B cell (primary cell): ENCODE measurements at regions not wholly inside any gene's neighbourhood (a gene's known extent, or its start where the extent isn't known, plus 50 kb on each side); places are given as distances from the start of the nearest gene placed in this dataset.

Source experiments
- ATAC-seq: fragments of 200-7000 bp; cut with Tn5 transposase; one replicate; pipeline ENCODE4 v1.10.0; 2021; ENCODE audit warnings: low read depth, mild to moderate bottlenecking, moderate number of reproducible peaks, moderate library complexity
- CTCF ChIA-PET: fragments of 350-600 bp; sonication (Branson Sonifier 250); formaldehyde crosslinking; loops from one replicate; lab custom pipeline; 2021; ENCODE audit warnings: antibody characterized with exemption, inconsistent platforms; lab: Charles Lee
- POLR2A ChIA-PET: fragments of 350-600 bp; sonication (Branson Sonifier 250); formaldehyde crosslinking; loops from one replicate; lab custom pipeline; 2021; ENCODE audit warnings: antibody characterized with exemption; lab: Charles Lee
- DNase-seq: peaks from one replicate; pipeline ENCODE4 v3.0.0; 2013
- H2AFZ ChIP-seq: 2 replicates; pipeline ENCODE4 v1.6.1; 2012; ENCODE audit warnings: mild to moderate bottlenecking, low read depth, low read length; ENCODE audit not compliant: insufficient read depth, poor library complexity, severe bottlenecking
- H3K27ac ChIP-seq, 2 donors: 1 replicate in 1 of 2; 2 replicates in 1 of 2; pipeline ENCODE4 v1.5.1; 2012 to 2013; ENCODE audit warnings: low read length in 2 of 2, mild to moderate bottlenecking in 2 of 2, moderate library complexity in 1 of 2
- H3K27me3 ChIP-seq, 4 experiments: fragments of 200-600 bp in 1 of 4; sonication (generic) in 1 of 4; replicated peaks in 1 of 4; 1 replicate in 2 of 4; 2 replicates in 2 of 4; pipeline versions ENCODE4 v1.6.1 to v1.7.0; 2013 to 2016; ENCODE audit warnings: low read length in 3 of 4, mild to moderate bottlenecking in 2 of 4, mixed read lengths in 1 of 4, moderate library complexity in 1 of 4; ENCODE audit not compliant: insufficient read depth in 4 of 4, control insufficient read depth in 3 of 4; ENCODE audit errors: control extremely low read depth in 1 of 4
- H3K36me3 ChIP-seq, 2 experiments: replicated peaks in 1 of 2; 1 replicate in 1 of 2; 2 replicates in 1 of 2; pipeline versions ENCODE4 v1.6.1 to v1.7.1; 2013; ENCODE audit warnings: low read length in 1 of 2; ENCODE audit not compliant: insufficient read depth in 2 of 2, control insufficient read depth in 1 of 2; ENCODE audit errors: control extremely low read depth in 1 of 2, extremely low read depth in 1 of 2
- H3K4me1 ChIP-seq, 2 donors: fragments of 200-600 bp in 1 of 2; sonication (generic) in 1 of 2; 1 replicate in 1 of 2; 2 replicates in 1 of 2; pipeline versions ENCODE4 v1.5.1 to v1.6.1; 2013 to 2017; ENCODE audit warnings: low read length in 2 of 2; ENCODE audit not compliant: control insufficient read depth in 2 of 2, insufficient read depth in 2 of 2
- H3K4me2 ChIP-seq: replicated peaks from 2 replicates; pipeline ENCODE3; 2012; ENCODE audit warnings: mild to moderate bottlenecking, low read depth, low read length; ENCODE audit not compliant: poor library complexity, severe bottlenecking
- H3K4me3 ChIP-seq, 5 experiments: fragments of 200-600 bp in 1 of 5; sonication (generic) in 1 of 5; 1 replicate in 3 of 5; 2 replicates in 2 of 5; pipeline versions ENCODE4 v1.5.1 to v1.7.0; 2011 to 2016; ENCODE audit warnings: low read length in 4 of 5, mild to moderate bottlenecking in 4 of 5, low read depth in 2 of 5, control low read depth in 1 of 5, moderate library complexity in 1 of 5; ENCODE audit not compliant: insufficient read depth in 1 of 5; ENCODE audit errors: control extremely low read depth in 1 of 5, extremely low read depth in 1 of 5
- H3K79me2 ChIP-seq: fragments of 200-600 bp; sonication (generic); one replicate; pipeline ENCODE4 v1.6.0; 2016; ENCODE audit warnings: low read length; ENCODE audit not compliant: control insufficient read depth, insufficient read depth
- H3K9ac ChIP-seq: fragments of 200-600 bp; sonication (generic); 2 replicates; pipeline ENCODE4 v1.6.1; 2017; ENCODE audit warnings: mild to moderate bottlenecking, low read length, moderate library complexity
- H3K9me3 ChIP-seq, 3 donors: one replicate each; pipeline versions ENCODE4 v1.6.1 to v1.7.1; 2013; ENCODE audit warnings: low read length in 2 of 3; ENCODE audit not compliant: control insufficient read depth in 2 of 3, insufficient read depth in 1 of 3; ENCODE audit errors: control extremely low read depth in 1 of 3
- H4K20me1 ChIP-seq: 2 replicates; pipeline ENCODE4 v1.6.0; 2012; ENCODE audit warnings: mild to moderate bottlenecking, low read length; ENCODE audit not compliant: insufficient read depth, control insufficient read depth, poor library complexity, severe bottlenecking
- H3K27ac Mint-ChIP-seq: one replicate; pipeline ENCODE4 v1.8.0; 2021; ENCODE audit warnings: mixed read lengths
- H3K27me3 Mint-ChIP-seq: one replicate; pipeline ENCODE4 v1.8.0; 2021; ENCODE audit warnings: mixed read lengths
- H3K4me1 Mint-ChIP-seq: one replicate; pipeline ENCODE4 v1.8.0; 2021; ENCODE audit warnings: mixed read lengths
- H3K4me3 Mint-ChIP-seq: one replicate; pipeline ENCODE4 v1.8.0; 2021; ENCODE audit warnings: mixed read lengths
- H3K9me3 Mint-ChIP-seq: one replicate; pipeline ENCODE4 v1.8.0; 2022; ENCODE audit warnings: mixed read lengths; ENCODE audit not compliant: insufficient read depth
- EZH2 ChIP-seq: IDR thresholded peaks from 2 replicates; pipeline ENCODE4 v1.6.1; 2012; ENCODE audit warnings: borderline replicate concordance, low read depth, mild to moderate bottlenecking, moderate library complexity, low read length; ENCODE audit not compliant: insufficient read depth, poor library complexity, severe bottlenecking
- WGBS: methylation state at CpG from one replicate; pipeline ENCODE4 v1.1.5; 2013; ENCODE audit warnings: missing lambda C conversion rate; ENCODE audit not compliant: insufficient coverage; 5-methylcytosine and 5-hydroxymethylcytosine counted together
- intact Hi-C: fragments of 100-400 bp; cut with micrococcal nuclease; formaldehyde crosslinking; loops from one replicate; pipeline ENCODE4 v1.10.0; 2022
- TF ChIP-seq, protein P1 (sequence below): fragments of 200-600 bp; IDR thresholded peaks from one replicate; pipeline ENCODE4 v1.8.0; 2022; ENCODE audit warnings: antibody characterized with exemption, mild to moderate bottlenecking

DNA sequence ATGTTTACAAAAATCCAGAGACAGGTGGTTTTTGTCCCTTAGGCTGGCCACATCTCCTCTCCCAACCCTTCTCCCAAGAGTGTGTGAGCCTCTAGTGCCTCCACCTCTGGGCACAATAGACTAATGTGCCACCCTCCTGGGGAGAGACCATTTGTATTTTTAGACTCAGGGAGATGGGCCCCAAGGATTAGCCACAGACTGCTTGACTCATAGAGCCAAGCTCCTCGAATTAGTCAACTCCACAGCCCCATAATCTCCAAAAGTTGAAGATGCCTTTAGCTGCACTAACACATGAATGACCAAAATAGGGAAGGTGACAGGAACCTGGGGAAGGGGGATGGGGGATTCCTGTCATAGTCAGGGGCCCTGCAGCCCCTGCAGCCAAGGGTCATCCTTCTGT lies 53.0 kb upstream of the LRRC32 start:
- peaks cover 0 to 35% (median 11%) of the 10 kb centered on the region in 4 experiments for H3K27me3 ChIP-seq
- intact Hi-C loops, result no loop called here
- Mint-ChIP-seq H3K4me3 (no peak overlapping the region), H3K27ac (no peak overlapping the region), H3K4me1 (peaks cover 7% of the 10 kb centered on the region), H3K9me3 (no peaks in the 10 kb centered on the region), H3K27me3 (peaks cover 47% of the 10 kb centered on the region)
- POLR2A ChIA-PET, result no interaction called here
- H3K4me2 ChIP-seq, result no peak overlapping the region
- CTCF ChIA-PET, result interaction anchor here (0.6 to 4.1 kb wide), 7 partner anchors 9 to 125 kb away, joined by 3 to 24 read pairs (median 3); no protein-coding TSS in a partner anchor
- ATAC-seq, result no peak
- H3K9ac ChIP-seq, result no peak overlapping the region
- no CpG with 5 or more reads among the region's 1 CpG for WGBS
- H3K36me3 ChIP-seq, result no peaks in the 10 kb centered on the region
- peaks cover 5 to 8% of the 10 kb centered on the region in 2 donors for H3K4me1 ChIP-seq
- H3K4me3 ChIP-seq, result no peak overlapping the region
- H3K27ac ChIP-seq, result no peak overlapping the region
- no peak for DNase-seq
- H3K9me3 ChIP-seq, result no peaks in the 10 kb centered on the region
- TF ChIP-seq EZH2, result no peak
- TF ChIP-seq, protein P1, sequence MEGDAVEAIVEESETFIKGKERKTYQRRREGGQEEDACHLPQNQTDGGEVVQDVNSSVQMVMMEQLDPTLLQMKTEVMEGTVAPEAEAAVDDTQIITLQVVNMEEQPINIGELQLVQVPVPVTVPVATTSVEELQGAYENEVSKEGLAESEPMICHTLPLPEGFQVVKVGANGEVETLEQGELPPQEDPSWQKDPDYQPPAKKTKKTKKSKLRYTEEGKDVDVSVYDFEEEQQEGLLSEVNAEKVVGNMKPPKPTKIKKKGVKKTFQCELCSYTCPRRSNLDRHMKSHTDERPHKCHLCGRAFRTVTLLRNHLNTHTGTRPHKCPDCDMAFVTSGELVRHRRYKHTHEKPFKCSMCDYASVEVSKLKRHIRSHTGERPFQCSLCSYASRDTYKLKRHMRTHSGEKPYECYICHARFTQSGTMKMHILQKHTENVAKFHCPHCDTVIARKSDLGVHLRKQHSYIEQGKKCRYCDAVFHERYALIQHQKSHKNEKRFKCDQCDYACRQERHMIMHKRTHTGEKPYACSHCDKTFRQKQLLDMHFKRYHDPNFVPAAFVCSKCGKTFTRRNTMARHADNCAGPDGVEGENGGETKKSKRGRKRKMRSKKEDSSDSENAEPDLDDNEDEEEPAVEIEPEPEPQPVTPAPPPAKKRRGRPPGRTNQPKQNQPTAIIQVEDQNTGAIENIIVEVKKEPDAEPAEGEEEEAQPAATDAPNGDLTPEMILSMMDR, result no peak
- H2AFZ ChIP-seq, result no peak overlapping the region
- no peaks in the 10 kb centered on the region for H3K79me2 ChIP-seq
- H4K20me1 ChIP-seq, result no peaks in the 10 kb centered on the region

DNA sequence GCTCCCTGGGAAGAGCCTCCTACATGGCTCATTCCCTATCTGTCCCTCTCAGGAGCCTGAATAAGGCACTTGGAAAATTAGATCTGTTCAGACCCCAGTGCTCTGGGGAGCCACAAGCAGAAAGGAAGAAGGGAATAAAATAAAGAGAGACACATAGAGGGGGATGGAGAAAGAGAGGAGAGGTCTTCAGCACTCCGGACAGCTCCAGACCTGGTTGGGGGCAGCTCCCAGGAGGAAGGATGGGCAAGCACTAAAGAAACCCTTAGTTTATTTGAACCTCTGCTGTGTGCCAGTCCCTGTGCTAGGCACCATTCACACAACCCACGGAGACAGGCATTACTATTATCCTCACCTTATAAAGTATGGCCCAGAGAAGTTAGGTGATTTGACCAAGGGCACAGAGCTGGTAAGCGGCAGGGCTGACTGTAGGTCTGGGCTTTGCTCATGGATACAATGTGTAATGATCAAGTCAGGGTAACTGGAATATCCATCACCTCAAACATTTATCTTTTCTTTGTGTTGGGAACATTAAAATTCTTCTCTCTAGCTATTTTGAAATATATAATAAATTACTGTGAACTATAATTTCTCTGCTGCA lies 53.7 kb upstream of the LRRC32 start:
- no peak overlapping the region for H3K4me2 ChIP-seq
- no peak overlapping the region for H3K4me3 ChIP-seq
- H3K4me3 Mint-ChIP-seq, result no peak overlapping the region
- peaks cover 7% of the 10 kb centered on the region for H3K4me1 Mint-ChIP-seq
- H3K27ac ChIP-seq, result no peak overlapping the region
- ChIA-PET CTCF (interaction anchor here (0.8 to 1.2 kb wide), 4 partner anchors 10 to 74 kb away, joined by 3 to 6 read pairs (median 3); no protein-coding TSS in a partner anchor), POLR2A (no interaction called here)
- TF ChIP-seq EZH2, result no peak
- TF ChIP-seq, protein P1, result no peak
- H3K27me3 ChIP-seq, result peaks cover 0 to 38% (median 11%) of the 10 kb centered on the region in 4 experiments
- no peaks in the 10 kb centered on the region for H4K20me1 ChIP-seq
- no peak overlapping the region for H3K27ac Mint-ChIP-seq
- peaks cover 47% of the 10 kb centered on the region for H3K27me3 Mint-ChIP-seq
- H3K4me1 ChIP-seq, result peaks cover 5 to 8% of the 10 kb centered on the region in 2 donors
- no peaks in the 10 kb centered on the region for H3K9me3 Mint-ChIP-seq
- H3K9me3 ChIP-seq, result no peaks in the 10 kb centered on the region
- no peaks in the 10 kb centered on the region for H3K36me3 ChIP-seq
- intact Hi-C loops, result no loop called here
- ATAC-seq (no peak), DNase-seq (no peak)
- H3K9ac ChIP-seq, result no peak overlapping the region
- WGBS, result no CpG with 5 or more reads among the region's 3 CpGs
- H2AFZ ChIP-seq, result no peak overlapping the region
- H3K79me2 ChIP-seq, result no peaks in the 10 kb centered on the region
